ENCODE measurements at regions not wholly inside any gene's neighbourhood (a gene's known extent, or its start where the extent isn't known, plus 50 kb on each side); places are given as distances from the start of the nearest gene placed in this dataset.

DNA sequence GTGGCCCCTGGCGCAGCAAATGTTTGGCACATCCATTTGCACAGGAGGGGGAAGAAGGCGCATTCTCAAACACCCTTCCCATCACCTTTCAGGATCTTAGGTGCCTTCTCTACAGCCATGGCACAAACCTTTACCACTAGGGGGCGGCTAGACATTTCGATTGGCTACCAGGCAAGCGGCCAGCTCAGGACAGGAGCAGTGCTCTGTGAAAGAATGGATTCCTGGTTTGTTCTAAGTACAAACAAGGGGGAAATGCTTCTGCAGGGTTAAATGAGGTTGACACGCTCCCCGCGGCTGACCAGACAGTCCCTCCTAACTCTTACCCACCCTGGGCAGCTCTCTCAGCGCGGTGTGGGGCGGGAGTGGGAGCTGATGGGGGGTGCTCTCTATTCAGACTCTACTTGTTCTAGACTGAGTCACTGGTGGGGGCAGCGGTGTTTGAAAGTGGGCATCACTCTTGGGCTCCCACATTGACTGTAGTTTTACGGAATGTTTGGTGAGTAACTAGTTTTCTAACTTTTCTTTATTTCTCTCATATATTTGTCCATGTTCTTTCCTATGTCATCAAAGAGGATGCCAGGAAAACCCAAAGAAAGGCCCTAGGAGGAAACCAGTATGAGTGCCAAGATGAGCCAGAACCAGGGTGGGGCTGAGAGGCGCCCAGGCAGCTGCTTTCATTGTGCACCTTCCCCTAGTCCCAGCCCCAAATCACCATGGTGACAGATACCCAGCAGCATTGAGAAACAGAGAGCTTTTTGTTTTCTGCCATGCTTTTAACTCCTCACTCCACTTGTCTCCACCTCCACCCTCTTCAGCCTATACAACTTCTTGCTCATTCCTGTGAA lies 61.4 kb upstream of the GPR158 start:
- TF ChIP-seq, protein P1, sequence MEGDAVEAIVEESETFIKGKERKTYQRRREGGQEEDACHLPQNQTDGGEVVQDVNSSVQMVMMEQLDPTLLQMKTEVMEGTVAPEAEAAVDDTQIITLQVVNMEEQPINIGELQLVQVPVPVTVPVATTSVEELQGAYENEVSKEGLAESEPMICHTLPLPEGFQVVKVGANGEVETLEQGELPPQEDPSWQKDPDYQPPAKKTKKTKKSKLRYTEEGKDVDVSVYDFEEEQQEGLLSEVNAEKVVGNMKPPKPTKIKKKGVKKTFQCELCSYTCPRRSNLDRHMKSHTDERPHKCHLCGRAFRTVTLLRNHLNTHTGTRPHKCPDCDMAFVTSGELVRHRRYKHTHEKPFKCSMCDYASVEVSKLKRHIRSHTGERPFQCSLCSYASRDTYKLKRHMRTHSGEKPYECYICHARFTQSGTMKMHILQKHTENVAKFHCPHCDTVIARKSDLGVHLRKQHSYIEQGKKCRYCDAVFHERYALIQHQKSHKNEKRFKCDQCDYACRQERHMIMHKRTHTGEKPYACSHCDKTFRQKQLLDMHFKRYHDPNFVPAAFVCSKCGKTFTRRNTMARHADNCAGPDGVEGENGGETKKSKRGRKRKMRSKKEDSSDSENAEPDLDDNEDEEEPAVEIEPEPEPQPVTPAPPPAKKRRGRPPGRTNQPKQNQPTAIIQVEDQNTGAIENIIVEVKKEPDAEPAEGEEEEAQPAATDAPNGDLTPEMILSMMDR (IDR thresholded peaks at IDR 0.05), result peak in 3 of 4 experiments; percentile 30 to 69 (median 46)
- TF ChIP-seq POLR2AphosphoS5 (IDR thresholded peaks at IDR 0.05) (no peak), POLR2A (IDR thresholded peaks at IDR 0.05) (no peak), EP300 (IDR thresholded peaks at IDR 0.05) (no peak)

Measured in sigmoid colon (tissue), 4 donors.